OCI-LY3 (cell line): ENCODE measurements at regions not wholly inside any gene's neighbourhood (a gene's known extent, or its start where the extent isn't known, plus 50 kb on each side); places are given as distances from the start of the nearest gene placed in this dataset.
"Not testable (repeated sequence)": the region's sequence is repeated elsewhere in the genome, so short reads cannot be mapped to it uniquely, and the experiment has no call there.

Source experiments
- H2AFZ ChIP-seq: fragments of 200-600, 300-600 bp; shearing (Covaris generic); 2 replicates; pipeline ENCODE4 v1.6.0; 2014; ENCODE audit warnings: antibody characterized with exemption, low read depth, low read length
- H3K27ac ChIP-seq: fragments of 200-600, 300-600 bp; sonication (generic); 2 replicates; pipeline ENCODE4 v1.5.1; 2014; ENCODE audit warnings: mild to moderate bottlenecking, low read length, moderate library complexity, mixed read lengths
- H3K27me3 ChIP-seq: fragments of 200-600, 300-600 bp; sonication (generic); 2 replicates; pipeline ENCODE4 v1.6.1; 2014; ENCODE audit warnings: low read depth, low read length, mixed read lengths
- H3K36me3 ChIP-seq: fragments of 200-600, 300-600 bp; sonication (generic); replicated peaks from 2 replicates; pipeline ENCODE3; 2014; ENCODE audit warnings: low read depth, low read length, mixed read lengths
- H3K4me1 ChIP-seq: fragments of 300-600, 200-600 bp; sonication (generic); 2 replicates; pipeline ENCODE4 v1.6.1; 2014; ENCODE audit warnings: low read length, mixed read lengths
- H3K4me2 ChIP-seq: fragments of 200-600, 300-600 bp; sonication (generic); 2 replicates; pipeline ENCODE4 v1.6.1; 2014; ENCODE audit warnings: low read length, mixed read lengths
- H3K4me3 ChIP-seq: fragments of 300-600, 200-600 bp; sonication (generic); 2 replicates; pipeline ENCODE4 v1.5.1; 2014; ENCODE audit warnings: antibody characterized with exemption, mild to moderate bottlenecking, low read length, moderate library complexity
- H3K79me2 ChIP-seq: fragments of 300-600, 200-600 bp; shearing (Covaris generic); 2 replicates; pipeline ENCODE4 v1.6.1; 2014; ENCODE audit warnings: mild to moderate bottlenecking, low read length, mixed read lengths
- H3K9ac ChIP-seq: fragments of 300-600, 200-600 bp; shearing (Covaris generic); 2 replicates; pipeline ENCODE4 v1.6.0; 2014; ENCODE audit warnings: mild to moderate bottlenecking, low read length, moderate library complexity
- H3K9me3 ChIP-seq: fragments of 200-600, 300-600 bp; shearing (Covaris generic); 2 replicates; pipeline ENCODE4 v1.6.1; 2014; ENCODE audit warnings: low read length, mixed read lengths; ENCODE audit not compliant: insufficient read depth
- H4K20me1 ChIP-seq: fragments of 200-600, 300-600 bp; sonication (generic); 2 replicates; pipeline ENCODE4 v1.6.1; 2016; ENCODE audit warnings: low read length, mixed read lengths; ENCODE audit not compliant: insufficient read depth
- EZH2phosphoT487 ChIP-seq: fragments of 200-600 bp; shearing (Covaris generic); IDR thresholded peaks from 2 replicates; pipeline ENCODE4 v1.6.1; 2018; ENCODE audit warnings: antibody characterized with exemption, mixed run types, low read depth
- TF ChIP-seq, protein P1 (sequence below): fragments of 200-600, 300-600 bp; sonication (generic); IDR thresholded peaks from 2 replicates; pipeline ENCODE4 v1.5.1; 2014; ENCODE audit warnings: antibody characterized with exemption, low read length, low read depth

DNA sequence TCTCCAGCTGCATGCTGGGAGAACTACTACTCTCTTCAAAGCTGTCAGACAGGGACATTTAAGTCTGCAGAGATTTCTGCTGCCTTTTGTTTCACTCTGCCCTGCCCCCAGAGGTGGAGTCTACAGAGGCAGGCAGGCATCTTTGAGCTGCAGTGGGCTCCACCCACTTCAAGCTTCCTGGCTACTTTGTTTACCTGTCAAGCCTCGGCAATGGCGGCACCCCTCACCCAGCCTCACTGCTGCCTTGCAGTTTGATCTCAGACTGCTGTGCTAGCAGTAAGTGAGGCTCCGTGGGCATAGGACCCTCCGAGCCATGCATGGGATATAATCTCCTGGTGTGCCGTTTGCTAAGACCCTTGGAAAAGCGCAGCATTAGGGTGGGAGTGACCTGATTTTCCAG, 61.7 kb downstream of the DMRTA1 start:
- H3K79me2 ChIP-seq, H3K4me3 ChIP-seq, H4K20me1 ChIP-seq, H3K27ac ChIP-seq, H3K9ac ChIP-seq, H3K4me2 ChIP-seq, H2AFZ ChIP-seq, H3K36me3 ChIP-seq, H3K27me3 ChIP-seq, H3K9me3 ChIP-seq: not testable (repeated sequence)
- peaks cover 12% of the 10 kb centered on the region for H3K4me1 ChIP-seq

- Histone ChIP-seq H3K9me3 (no peaks in the 10 kb centered on the region), H3K36me3 (no peaks in the 10 kb centered on the region), H3K9ac (no peak overlapping the region), H3K79me2 (no peaks in the 10 kb centered on the region), H3K4me2 (no peak overlapping the region), H3K4me1 (peaks cover 12% of the 10 kb centered on the region), H3K4me3 (no peak overlapping the region), H3K27ac (no peak overlapping the region), H2AFZ (no peak overlapping the region), H3K27me3 (0 out of 2 replicates have a peak, but pooled peaks cover 5% of the 10 kb centered on the region), H4K20me1 (no peaks in the 10 kb centered on the region)
- TF ChIP-seq, protein P1, sequence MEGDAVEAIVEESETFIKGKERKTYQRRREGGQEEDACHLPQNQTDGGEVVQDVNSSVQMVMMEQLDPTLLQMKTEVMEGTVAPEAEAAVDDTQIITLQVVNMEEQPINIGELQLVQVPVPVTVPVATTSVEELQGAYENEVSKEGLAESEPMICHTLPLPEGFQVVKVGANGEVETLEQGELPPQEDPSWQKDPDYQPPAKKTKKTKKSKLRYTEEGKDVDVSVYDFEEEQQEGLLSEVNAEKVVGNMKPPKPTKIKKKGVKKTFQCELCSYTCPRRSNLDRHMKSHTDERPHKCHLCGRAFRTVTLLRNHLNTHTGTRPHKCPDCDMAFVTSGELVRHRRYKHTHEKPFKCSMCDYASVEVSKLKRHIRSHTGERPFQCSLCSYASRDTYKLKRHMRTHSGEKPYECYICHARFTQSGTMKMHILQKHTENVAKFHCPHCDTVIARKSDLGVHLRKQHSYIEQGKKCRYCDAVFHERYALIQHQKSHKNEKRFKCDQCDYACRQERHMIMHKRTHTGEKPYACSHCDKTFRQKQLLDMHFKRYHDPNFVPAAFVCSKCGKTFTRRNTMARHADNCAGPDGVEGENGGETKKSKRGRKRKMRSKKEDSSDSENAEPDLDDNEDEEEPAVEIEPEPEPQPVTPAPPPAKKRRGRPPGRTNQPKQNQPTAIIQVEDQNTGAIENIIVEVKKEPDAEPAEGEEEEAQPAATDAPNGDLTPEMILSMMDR, result no peak
- TF ChIP-seq EZH2phosphoT487, result no peak
Observed at GRCh38 chr9:22508790-22509189, 62.2 kb downstream of the DMRTA1 start.

GRCh38 chr9:22512495-22512894, 65.9 kb downstream of the DMRTA1 start:
- Histone ChIP-seq H3K4me3 (peak overlapping the region; percentile 32), H3K36me3 (no peaks in the 10 kb centered on the region), H3K9ac (no peak overlapping the region), H3K79me2 (no peaks in the 10 kb centered on the region), H3K27me3 (peaks cover 5% of the 10 kb centered on the region; the same call in 1 of the 2 replicates), H3K4me2 (peak overlapping the region; percentile 65), H2AFZ (no peak overlapping the region), H3K27ac (peak overlapping the region; percentile 37; the same call in 1 of the 2 replicates), H3K4me1 (peaks cover 18% of the 10 kb centered on the region), H4K20me1 (no peaks in the 10 kb centered on the region), H3K9me3 (no peaks in the 10 kb centered on the region)
- TF ChIP-seq EZH2phosphoT487, result 0 out of 2 replicates have a peak, but pooled peaks have one; percentile 26
- TF ChIP-seq, protein P1, result no peak

- Histone ChIP-seq H4K20me1 (no peaks in the 10 kb centered on the region), H3K4me3 (no peak overlapping the region), H2AFZ (no peak overlapping the region), H3K9me3 (no peaks in the 10 kb centered on the region), H3K9ac (no peak overlapping the region), H3K4me1 (peaks cover 18% of the 10 kb centered on the region), H3K27ac (no peak overlapping the region), H3K4me2 (no peak overlapping the region), H3K79me2 (no peaks in the 10 kb centered on the region), H3K36me3 (no peaks in the 10 kb centered on the region), H3K27me3 (peaks cover 12% of the 10 kb centered on the region)
- no peak for TF ChIP-seq EZH2phosphoT487
- TF ChIP-seq, protein P1, result no peak
Observed at GRCh38 chr9:22514871-22515270, 68.2 kb downstream of the DMRTA1 start.

- Histone ChIP-seq H3K4me3 (no peak overlapping the region), H3K4me2 (no peak overlapping the region), H3K79me2 (no peaks in the 10 kb centered on the region), H3K9me3 (no peaks in the 10 kb centered on the region), H3K4me1 (no peaks in the 10 kb centered on the region), H3K27me3 (peaks cover 57% of the 10 kb centered on the region), H3K36me3 (no peaks in the 10 kb centered on the region), H2AFZ (no peak overlapping the region), H3K27ac (no peak overlapping the region), H4K20me1 (no peaks in the 10 kb centered on the region), H3K9ac (no peak overlapping the region)
- TF ChIP-seq, protein P1, result no peak
- no peak for TF ChIP-seq EZH2phosphoT487
Observed at GRCh38 chr9:22522206-22522740, 75.6 kb downstream of the DMRTA1 start.
